ENCODE measurements at regions not wholly inside any gene's neighbourhood (a gene's known extent, or its start where the extent isn't known, plus 50 kb on each side); places are given as distances from the start of the nearest gene placed in this dataset.

DNA sequence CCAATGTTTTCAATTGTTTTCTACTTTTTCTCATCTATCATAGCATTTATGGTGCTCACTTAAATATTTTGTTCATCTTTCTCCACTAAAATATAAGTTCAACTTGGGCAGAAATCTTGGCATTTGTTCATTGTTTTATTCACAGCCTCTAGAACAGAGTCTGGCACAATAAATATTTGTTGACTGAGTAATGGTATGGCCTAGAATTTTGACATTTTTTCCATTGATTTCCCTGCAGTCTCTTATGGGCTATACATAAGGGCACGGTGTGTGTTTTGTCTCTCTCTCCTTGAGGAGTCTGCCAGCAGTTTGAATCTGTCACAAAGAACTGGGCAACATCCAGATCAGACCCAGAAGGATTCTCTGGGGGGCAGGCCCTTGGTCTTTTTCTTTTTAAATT, 379.7 kb downstream of the TMEM38B start:
- TF ChIP-seq, protein P1, sequence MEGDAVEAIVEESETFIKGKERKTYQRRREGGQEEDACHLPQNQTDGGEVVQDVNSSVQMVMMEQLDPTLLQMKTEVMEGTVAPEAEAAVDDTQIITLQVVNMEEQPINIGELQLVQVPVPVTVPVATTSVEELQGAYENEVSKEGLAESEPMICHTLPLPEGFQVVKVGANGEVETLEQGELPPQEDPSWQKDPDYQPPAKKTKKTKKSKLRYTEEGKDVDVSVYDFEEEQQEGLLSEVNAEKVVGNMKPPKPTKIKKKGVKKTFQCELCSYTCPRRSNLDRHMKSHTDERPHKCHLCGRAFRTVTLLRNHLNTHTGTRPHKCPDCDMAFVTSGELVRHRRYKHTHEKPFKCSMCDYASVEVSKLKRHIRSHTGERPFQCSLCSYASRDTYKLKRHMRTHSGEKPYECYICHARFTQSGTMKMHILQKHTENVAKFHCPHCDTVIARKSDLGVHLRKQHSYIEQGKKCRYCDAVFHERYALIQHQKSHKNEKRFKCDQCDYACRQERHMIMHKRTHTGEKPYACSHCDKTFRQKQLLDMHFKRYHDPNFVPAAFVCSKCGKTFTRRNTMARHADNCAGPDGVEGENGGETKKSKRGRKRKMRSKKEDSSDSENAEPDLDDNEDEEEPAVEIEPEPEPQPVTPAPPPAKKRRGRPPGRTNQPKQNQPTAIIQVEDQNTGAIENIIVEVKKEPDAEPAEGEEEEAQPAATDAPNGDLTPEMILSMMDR (IDR thresholded peaks at IDR 0.05; ENCODE audit: low read depth, low read length): no peak
- in situ Hi-C loops (cut with HindIII; ENCODE audit: low sequenced_read_pairs): no loop called here
- DNase-seq (ENCODE audit: low read depth, low spot score): no peak
- no peak overlapping the region for H3K4me3 ChIP-seq (ENCODE audit: low read depth, low read length)

DNA sequence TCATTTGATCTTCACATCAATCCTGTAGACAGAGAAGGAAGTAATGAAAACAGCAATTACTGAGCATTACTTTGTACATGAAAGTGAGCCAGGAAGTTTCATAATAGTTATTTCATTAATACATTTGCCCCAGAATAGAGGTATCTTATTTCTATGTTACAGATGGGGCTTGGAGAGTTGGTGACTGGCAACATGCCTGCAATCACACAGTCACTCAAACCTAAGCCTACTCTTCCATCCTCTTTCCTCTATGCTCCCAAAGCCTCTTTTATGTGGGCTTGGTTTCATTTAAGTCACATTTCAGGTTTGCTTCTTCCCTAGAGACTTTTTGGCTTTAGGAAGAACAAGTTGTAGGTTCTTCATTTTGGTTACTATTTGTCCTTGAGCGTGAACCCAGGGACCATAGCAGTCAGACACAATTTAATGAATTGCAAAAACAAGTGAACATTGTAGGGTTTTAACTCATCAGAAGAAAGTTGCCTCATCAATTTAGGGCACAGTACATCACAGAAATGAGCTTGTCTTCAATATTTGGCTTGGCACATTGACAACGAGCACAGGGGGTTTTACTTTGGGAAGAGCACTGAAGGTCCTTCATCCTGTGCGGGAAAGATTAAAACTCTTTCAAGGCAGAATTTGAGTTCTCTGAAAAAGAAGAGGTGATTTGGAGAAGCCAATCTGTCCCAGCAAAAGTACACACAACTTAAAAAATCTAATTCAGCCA, 381.1 kb downstream of the TMEM38B start:
- DNase-seq (ENCODE audit: low read depth, low spot score): no peak
- TF ChIP-seq, protein P1 (IDR thresholded peaks at IDR 0.05; ENCODE audit: low read depth, low read length): no peak
- no peak overlapping the region for H3K4me3 ChIP-seq (ENCODE audit: low read depth, low read length)
- in situ Hi-C loops (cut with HindIII; ENCODE audit: low sequenced_read_pairs): no loop called here

DNA sequence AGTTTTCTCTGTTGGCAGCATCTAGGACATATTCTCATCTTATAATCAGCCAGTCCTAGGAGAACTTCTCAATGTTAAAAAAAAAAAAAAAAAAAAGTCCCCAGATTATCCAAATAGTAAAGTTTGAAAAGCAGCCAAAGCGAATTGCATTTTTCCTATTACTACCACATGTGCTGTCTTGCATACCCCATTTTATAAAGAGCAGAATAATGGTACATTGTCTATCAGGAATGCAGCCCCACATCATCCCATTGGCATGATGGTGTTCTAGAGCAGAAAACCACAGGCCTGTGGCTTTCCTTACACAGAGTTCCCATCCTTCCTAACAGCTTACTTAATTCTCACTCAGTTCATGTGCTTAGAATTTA, 381.6 kb downstream of the TMEM38B start:
- in situ Hi-C loops (cut with HindIII; ENCODE audit: low sequenced_read_pairs): no loop called here
- DNase-seq (ENCODE audit: low read depth, low spot score): peak; percentile 97
- H3K4me3 ChIP-seq (ENCODE audit: low read depth, low read length): no peak overlapping the region

DNA sequence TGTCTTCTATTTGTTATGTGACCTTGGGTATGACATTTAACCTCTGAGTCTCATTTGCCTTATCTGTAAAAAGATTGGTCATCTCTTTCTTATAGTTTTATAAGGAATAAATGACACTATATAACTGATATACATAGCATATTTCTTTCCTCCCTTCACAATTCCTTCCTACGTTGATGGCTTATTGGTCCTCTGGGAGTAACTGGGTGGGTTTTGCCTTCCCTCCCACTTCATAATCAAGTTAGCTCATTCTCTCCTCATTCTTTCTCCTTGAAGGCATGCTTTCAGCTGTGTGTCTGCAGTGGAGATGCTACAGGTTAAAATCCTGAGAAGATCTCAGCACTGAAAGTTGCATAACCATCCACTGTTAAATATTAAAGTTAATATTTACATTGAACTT, 382.4 kb downstream of the TMEM38B start:
- no peak overlapping the region for H3K4me3 ChIP-seq (ENCODE audit: low read depth, low read length)
- no peak for DNase-seq (ENCODE audit: low read depth, low spot score)
- TF ChIP-seq, protein P1 (IDR thresholded peaks at IDR 0.05; ENCODE audit: low read depth, low read length): no peak
- in situ Hi-C loops (cut with HindIII; ENCODE audit: low sequenced_read_pairs): no loop called here

More for the DNA sequence above, 381.6 kb downstream of the TMEM38B start:
- TF ChIP-seq, protein P1 (IDR thresholded peaks at IDR 0.05; ENCODE audit: low read depth, low read length): no peak

DNA sequence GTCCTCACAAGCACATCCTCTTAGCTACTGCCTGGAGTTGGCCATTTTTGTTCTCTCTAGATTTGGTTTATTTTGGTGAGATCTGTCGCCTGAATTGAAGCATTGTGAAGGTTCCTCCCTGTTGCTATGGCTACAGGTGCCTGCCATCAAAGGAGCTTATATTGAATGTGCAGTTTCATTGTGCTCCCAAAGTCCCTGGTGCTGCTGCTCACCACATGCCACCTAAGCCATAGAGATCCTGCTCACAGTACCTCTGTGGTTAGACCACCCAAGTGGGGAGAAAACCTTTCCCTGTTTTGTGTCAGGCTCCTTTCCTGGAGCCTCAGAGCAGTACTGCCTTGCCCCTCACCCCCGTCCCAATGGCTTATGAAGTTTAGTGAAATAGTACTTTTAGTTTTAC, 383.4 kb downstream of the TMEM38B start:
- H3K4me3 ChIP-seq (ENCODE audit: low read depth, low read length): no peak overlapping the region
- in situ Hi-C loops (cut with HindIII; ENCODE audit: low sequenced_read_pairs): no loop called here
- DNase-seq (ENCODE audit: low read depth, low spot score): no peak
- TF ChIP-seq, protein P1 (IDR thresholded peaks at IDR 0.05; ENCODE audit: low read depth, low read length): no peak

DNA sequence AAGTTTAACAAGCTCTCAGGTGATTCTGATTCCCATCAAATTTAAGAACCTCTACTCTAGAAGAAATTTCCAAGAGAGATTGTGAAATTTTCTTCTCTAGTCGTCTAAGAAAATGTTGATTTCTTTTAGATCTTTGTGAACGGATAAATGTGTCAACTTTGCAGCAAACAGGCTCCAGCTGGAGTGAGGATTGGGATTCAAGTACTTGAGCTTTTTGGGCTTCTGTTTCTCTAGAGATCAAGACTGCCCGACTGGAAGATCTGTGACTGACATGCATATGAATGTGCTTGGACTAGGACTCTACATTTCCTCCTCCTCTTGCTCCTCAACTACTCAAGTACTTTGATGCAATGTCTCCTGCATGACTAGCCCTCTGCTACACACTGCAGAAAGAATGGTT, 388.3 kb downstream of the TMEM38B start:
- H3K4me3 ChIP-seq (ENCODE audit: low read depth, low read length): no peak overlapping the region
- TF ChIP-seq, protein P1 (IDR thresholded peaks at IDR 0.05; ENCODE audit: low read depth, low read length): no peak
- in situ Hi-C loops (cut with HindIII; ENCODE audit: low sequenced_read_pairs): no loop called here
- no peak for DNase-seq (ENCODE audit: low read depth, low spot score)

Data from astrocyte of the spinal cord (primary cell).